ENCODE measurements at regions not wholly inside any gene's neighbourhood (a gene's known extent, or its start where the extent isn't known, plus 50 kb on each side); places are given as distances from the start of the nearest gene placed in this dataset.

DNA sequence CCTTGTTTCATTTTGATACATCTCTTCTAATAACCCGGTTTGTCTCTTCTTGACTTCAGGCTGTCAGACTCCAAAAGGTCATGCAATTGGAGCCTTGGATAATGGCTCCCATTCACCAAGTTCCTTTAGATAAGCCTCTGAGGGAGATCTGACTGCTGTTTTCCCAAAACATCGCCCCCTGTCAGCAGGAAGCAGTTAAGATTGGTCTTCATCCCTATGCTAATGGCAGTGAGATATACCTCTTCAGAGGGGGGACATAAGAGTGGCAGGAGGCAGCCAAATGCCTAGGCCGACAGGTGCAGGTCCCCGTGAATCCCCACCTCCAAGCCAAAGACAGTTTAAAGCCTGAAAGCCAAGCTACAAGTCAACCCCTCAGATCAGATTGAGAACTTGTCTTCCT lies 144.6 kb downstream of the WDR11 start:
- Histone ChIP-seq H3K27ac (no peak overlapping the region), H3K4me3 (no peak overlapping the region)
- TF ChIP-seq, protein P1, sequence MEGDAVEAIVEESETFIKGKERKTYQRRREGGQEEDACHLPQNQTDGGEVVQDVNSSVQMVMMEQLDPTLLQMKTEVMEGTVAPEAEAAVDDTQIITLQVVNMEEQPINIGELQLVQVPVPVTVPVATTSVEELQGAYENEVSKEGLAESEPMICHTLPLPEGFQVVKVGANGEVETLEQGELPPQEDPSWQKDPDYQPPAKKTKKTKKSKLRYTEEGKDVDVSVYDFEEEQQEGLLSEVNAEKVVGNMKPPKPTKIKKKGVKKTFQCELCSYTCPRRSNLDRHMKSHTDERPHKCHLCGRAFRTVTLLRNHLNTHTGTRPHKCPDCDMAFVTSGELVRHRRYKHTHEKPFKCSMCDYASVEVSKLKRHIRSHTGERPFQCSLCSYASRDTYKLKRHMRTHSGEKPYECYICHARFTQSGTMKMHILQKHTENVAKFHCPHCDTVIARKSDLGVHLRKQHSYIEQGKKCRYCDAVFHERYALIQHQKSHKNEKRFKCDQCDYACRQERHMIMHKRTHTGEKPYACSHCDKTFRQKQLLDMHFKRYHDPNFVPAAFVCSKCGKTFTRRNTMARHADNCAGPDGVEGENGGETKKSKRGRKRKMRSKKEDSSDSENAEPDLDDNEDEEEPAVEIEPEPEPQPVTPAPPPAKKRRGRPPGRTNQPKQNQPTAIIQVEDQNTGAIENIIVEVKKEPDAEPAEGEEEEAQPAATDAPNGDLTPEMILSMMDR (IDR thresholded peaks at IDR 0.05) = no peak
- DNase-seq (ENCODE audit: low spot score) = no peak

DNA sequence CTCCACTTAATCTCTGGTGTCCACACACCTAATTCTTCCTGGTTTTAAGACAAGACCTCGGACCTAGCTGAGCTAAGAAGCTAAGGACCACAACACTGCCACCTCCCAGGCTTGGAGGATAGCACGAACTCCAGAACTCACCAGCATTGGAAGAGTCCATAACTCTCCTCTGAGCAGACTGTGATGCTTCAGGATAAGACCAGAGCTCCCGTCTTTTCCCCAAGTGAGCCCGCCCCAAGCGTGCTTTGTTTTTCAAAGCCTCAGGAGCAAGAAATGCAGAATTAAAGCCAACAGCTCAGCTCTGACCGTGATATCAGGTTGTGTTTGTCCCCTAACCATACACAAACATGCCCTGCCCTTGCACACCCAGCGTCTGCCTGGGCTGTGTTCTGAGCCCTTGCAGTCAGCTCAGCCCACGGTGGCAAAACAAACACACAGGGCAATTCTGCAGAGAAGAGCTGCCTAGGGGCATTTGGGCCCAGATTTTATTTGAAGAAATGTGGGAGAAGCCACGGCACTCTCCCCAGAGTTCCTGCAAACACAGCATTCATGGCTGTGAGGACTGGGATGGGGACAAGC lies 145.4 kb downstream of the WDR11 start:
- TF ChIP-seq, protein P1 (IDR thresholded peaks at IDR 0.05) = no peak
- no peak for DNase-seq (ENCODE audit: low spot score)

DNA sequence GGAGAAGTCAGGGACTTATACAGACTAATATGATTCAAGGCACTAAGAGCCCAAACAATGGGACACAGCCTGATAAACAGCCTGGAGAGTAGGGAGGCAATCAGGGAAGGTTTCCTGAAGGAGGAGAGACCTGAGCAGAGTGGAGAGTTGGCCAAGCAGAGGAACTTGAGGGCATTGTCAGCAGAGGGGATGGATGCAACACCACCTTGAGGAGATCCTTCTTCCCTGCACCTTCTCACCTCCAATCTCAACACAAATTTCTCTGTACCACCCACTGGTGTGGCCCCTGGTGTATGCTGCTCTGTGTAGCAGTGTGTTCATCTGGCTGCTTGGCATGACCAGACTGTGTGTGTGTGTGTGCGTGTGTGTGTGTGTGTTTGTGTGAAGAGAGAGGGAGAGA lies 146.2 kb downstream of the WDR11 start:
- Histone ChIP-seq H3K4me3 (no peak overlapping the region), H3K27ac (no peak overlapping the region)
- TF ChIP-seq, protein P1 (IDR thresholded peaks at IDR 0.05) = no peak
- DNase-seq (ENCODE audit: low spot score) = no peak

More for the DNA sequence above, 145.4 kb downstream of the WDR11 start:
- Histone ChIP-seq H3K27ac (no peak overlapping the region), H3K4me3 (no peak overlapping the region)

DNA sequence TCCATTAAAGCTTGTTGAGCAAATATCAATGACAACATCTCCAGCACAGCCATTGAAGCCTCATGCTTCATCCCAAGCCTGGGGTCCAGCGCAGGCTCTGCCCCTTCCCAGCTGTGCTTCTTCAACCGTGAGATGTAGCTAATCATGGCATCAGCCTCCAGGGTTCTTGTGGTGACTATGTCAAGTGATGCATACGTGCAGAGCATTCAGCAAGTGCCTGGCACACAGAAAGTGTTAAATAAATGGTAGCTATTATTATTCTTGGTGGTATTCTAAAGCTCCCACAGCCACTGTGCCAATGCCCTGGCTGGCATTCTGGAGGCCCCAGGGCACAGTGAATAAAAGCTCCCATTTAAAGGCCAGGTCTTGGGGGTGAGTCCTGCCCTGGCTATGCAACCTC lies 146.6 kb downstream of the WDR11 start:
- H3K27ac ChIP-seq = no peak overlapping the region
- TF ChIP-seq, protein P1 (IDR thresholded peaks at IDR 0.05) = no peak
- DNase-seq (ENCODE audit: low spot score) = no peak
- H3K4me3 ChIP-seq = no peak overlapping the region

DNA sequence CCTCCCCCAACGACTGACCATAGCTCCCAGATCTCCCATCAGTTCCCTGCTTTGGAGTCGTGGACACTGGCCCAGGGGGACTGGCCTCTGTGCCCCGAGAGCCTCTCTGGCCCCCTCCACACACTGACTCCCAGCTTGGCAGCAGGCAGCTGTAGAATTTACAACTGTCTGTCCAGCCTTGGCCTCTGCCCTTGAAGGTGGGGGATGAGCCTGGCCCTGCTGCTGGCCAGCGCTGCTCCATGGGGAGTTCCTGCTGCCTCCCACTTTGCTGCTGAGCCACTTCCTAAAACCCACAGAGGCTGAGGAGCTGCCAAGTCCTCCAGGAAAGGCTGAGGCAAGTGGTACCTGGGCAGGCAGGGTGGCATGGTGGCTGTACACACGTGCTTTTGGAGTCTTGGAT lies 147.1 kb downstream of the WDR11 start:
- TF ChIP-seq, protein P1 (IDR thresholded peaks at IDR 0.05) = no peak
- H3K27ac ChIP-seq = no peak overlapping the region

DNA sequence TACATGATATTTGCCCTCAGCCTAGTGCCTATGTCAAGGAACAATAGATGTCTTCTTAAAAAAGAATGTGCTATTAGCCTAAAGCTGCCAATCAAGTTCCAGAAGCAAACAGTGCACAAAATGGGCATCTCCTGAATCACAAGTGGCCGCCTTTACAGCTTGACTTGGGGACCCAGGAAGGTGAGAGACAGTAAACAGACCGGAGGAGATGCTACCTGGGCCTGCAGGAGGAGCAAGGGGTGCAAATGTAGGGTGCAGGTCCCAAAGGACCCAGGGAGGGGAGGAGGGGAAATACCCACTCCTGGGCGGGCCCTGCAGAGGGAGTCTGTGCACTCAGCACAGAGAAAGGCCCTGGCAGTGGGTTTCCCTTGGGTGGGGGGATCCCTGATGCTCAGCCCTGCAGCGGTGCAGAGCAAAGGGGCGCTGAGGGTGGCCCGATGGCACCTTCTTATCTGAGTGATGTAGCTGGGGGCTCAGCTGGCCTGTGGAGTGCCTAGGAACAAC lies 147.7 kb downstream of the WDR11 start:
- TF ChIP-seq, protein P1 (IDR thresholded peaks at IDR 0.05) = no peak
- DNase-seq (ENCODE audit: low spot score) = no peak
- H3K27ac ChIP-seq = no peak overlapping the region
- H3K4me3 ChIP-seq = no peak overlapping the region

More for the DNA sequence above, 147.1 kb downstream of the WDR11 start:
- no peak for DNase-seq (ENCODE audit: low spot score)
- H3K4me3 ChIP-seq = no peak overlapping the region

DNA sequence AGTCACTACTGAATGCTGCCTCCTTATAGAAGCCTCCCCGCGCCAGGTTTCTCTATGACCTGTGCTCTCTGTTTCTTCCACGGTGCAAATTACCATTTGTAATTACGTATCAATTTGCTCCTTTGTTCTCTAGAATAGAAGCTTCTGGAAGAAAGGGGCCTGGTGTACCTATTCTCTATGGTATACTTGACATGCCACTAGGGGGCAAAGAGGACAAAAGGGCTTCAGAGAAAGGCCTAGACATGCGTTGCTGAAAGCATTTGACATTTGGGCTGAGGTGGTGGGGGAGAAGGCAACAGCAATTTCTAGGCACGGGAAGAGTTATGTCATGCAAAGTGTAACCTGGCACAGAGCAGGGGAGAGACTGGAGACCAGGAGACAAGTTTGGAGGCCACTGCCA lies 148.7 kb downstream of the WDR11 start:
- TF ChIP-seq, protein P1 (IDR thresholded peaks at IDR 0.05) = no peak
- DNase-seq (ENCODE audit: low spot score) = no peak
- Histone ChIP-seq H3K27ac (no peak overlapping the region), H3K4me3 (no peak overlapping the region)
